ENCODE measurements at regions not wholly inside any gene's neighbourhood (a gene's known extent, or its start where the extent isn't known, plus 50 kb on each side); places are given as distances from the start of the nearest gene placed in this dataset.
"Not testable (repeated sequence)": the region's sequence is repeated elsewhere in the genome, so short reads cannot be mapped to it uniquely, and the experiment has no call there.

GRCh38 chr2:125642032-125642431 is 1013.9 kb upstream of the GYPC start:
- no peak for DNase-seq

DNA sequence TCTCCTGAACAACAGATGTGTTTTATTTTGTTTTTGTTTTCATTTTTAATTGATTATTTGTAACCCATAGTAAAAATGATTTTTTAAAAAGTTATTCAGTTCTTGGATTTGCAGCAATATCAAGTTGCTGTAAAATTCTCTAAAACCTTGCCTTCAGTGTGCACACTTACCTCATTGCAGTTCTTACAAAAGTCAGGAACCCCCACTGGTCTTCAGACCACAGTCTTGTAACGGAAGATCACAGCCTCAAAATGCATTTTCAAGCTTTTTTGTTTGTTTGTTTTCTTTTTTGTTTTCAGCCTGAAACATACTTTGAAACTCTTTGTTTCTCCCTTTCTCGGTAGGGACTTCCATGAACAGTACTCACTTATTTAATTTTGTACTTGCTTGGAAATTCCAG is 1012.8 kb upstream of the GYPC start:
- no peak for DNase-seq

DNA sequence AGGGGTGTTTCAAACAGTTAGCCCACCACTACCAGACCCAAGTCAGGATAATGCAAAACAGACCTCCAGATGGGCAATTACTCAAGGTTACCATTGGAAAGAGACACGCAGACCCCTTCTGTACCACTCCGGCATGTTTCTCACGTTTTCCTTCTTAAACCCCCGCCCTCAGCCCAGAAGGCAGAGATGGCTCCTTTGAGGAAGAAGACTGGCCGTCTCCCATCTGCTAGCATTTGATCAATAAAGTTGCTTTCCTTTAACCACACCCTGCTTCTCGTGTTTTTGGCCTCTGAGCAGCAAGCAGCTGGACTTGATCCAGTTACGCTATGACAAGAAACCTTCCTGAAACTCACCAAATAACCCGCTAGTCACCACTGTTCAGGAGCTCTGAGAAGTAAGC is 1012.4 kb upstream of the GYPC start:
- no peak for DNase-seq

- no peak for DNase-seq
These were observed 1011.7 kb upstream of the GYPC start for GRCh38 chr2:125644257-125644656.

- no peak for DNase-seq
These were observed 1003.7 kb upstream of the GYPC start for GRCh38 chr2:125652280-125652679.

DNA sequence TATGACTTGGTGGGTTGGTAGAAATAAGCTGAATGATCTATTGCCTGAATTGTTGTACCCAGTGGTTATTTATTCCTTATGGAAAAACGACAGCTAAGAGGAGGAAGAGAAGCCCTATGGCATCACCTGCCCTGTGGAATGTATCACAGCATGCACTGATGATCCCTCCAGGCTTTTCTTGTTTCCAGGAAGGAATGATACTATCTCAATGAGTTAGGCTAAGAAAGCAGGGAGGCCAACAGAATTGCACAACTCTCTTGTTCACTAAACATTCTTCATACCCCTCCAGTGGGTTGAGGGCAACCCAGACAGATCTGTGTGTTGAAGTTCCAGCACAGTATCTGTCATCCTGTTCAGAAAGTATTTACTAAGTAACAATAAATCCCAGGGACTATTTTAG is 1001.7 kb upstream of the GYPC start:
- no peak for DNase-seq

GRCh38 chr2:125656190-125656589 is 999.8 kb upstream of the GYPC start:
- no peak for DNase-seq

GRCh38 chr2:125658583-125658982 is 997.4 kb upstream of the GYPC start:
- no peak for DNase-seq

GRCh38 chr2:125660369-125660768 is 995.6 kb upstream of the GYPC start:
- DNase-seq: not testable (repeated sequence)

DNA sequence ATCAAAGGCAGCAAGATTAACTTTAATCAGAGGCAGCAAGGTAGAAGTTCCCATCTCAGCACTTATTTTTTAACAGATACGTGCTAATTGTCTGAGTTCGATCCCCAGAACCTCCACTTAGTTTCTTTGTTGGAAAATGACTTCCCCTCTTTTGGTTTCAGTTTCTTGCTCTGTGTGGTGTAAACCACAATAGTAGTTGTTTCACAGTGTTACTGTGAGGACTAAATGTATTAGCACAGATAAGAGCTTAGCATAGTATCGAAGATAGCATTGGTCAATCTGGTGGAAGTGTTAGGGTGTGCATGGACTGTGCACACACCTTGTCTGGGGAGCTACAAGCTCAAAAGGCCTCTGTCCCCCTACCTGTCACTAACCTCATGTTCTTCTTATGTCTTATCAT is 988.3 kb upstream of the GYPC start:
- DNase-seq: no peak

DNA sequence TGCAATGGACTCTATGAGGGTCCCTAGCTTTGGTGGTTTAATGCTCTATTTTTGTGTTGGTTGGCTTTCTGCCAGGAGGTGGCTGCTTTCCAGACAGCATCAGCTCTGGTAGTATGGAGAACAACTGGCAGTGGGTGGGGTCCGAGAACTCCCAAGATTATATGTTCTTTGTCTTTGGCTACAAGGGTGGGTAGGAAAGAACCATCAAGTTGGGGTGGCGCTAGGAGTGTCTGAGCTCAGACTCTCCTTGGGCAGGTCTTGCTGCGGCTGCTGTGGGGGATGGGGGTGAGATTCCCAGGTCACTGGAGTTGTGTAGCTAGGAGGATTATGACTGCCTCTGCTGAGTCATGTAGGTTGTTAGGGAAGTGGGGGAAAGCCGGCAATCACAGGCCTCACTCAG is 976.1 kb upstream of the GYPC start:
- DNase-seq: no peak

- DNase-seq: no peak
These were observed 975.1 kb upstream of the GYPC start for GRCh38 chr2:125680809-125681208.

DNA sequence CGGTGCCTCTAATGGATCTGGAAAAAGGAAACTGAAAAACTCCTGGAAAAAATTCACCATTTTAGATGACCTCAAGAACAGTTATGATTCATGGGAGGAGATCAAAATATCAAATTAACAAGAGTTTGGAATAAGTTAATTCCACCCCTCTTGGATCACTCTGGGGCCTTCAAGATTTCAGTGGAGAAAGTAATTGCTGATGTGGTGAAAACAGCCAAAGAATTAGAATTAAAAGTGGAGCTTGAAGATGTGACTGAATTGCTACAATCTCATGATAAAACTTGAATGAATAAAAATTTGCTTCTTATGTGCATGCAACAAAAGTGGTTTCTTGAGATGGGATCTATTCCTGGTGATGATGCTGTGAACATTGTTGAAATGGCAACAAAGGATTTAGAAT is 974.4 kb upstream of the GYPC start:
- DNase-seq: no peak

DNA sequence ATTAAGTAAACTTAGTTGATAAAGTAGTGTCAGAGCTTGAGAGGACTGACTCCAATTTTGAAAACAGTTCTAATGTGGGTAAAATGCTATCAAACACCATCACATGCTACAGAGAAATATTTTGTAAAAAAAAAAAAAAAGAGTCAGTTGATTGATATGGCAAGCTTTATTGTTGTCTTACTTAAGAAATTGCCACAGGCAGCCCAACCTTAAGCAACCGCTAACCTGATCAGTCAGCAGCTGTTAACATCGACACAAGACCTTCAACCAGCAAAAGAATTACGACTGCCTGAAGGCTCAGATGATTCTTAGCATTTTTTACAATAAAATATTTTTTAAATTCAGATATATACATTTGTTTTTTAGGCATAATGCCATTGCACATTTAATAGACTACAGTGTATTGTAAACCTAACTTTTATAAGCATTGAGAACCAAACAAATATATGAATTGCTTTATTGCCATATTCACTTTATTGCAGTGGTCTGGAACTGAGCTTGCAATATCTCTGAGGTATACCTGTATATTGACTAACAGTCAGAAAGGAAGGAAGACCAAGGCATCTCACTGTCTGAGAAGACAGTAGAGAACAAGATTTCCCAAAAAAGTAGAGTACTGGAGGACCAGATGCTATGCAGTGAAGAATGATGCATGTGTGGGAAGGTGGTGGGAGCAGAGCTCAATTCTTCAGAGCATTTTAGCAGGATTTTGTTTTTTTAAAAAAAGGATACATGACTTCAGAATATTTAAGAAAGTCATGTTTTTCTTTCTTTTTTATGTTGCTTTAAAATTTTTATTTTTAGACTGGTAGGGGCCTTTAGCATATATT is 973.8 kb upstream of the GYPC start:
- no peak for DNase-seq

DNA sequence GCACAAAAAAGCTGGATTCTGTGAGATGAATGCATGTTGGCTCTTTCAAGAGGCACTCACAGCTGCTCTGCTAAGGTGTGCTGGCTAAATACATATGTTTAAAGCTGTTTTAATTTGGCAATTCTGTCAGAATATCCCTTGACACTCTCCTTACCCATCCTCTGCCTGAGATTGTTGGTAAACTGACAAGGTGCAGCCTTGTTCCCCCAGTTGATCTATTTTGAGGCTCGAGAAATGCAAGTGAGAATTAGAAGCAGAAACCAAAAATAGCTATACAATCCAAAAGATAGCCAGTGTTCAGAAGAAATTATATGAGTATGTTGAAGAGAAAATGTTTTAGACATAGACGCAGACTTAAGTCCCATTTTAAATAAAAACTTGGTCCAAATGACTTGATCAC is 971.7 kb upstream of the GYPC start:
- no peak for DNase-seq

GRCh38 chr2:125684932-125685331 is 971.0 kb upstream of the GYPC start:
- DNase-seq: no peak

GRCh38 chr2:125696560-125696959 is 959.4 kb upstream of the GYPC start:
- no peak for DNase-seq

GRCh38 chr2:125698280-125698679 is 957.7 kb upstream of the GYPC start:
- DNase-seq: no peak

DNA sequence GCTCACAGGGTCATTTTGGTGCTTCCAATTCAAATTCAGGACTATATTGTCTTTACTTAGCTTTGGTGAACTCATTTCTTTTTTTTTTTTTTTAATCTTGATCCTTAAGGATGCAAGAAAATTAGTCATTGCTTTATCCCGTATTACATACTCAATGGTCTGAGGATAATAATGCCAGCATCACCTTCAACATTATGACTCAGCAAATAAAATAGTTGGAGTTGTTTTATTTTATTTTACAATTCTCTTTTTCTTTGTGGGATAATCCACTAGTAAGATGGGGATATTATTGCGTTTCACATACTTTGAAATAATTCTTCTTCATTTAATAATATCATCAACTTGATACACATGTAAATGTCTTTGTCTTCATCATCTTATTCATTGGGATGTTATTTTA is 954.9 kb upstream of the GYPC start:
- DNase-seq: no peak

DNA sequence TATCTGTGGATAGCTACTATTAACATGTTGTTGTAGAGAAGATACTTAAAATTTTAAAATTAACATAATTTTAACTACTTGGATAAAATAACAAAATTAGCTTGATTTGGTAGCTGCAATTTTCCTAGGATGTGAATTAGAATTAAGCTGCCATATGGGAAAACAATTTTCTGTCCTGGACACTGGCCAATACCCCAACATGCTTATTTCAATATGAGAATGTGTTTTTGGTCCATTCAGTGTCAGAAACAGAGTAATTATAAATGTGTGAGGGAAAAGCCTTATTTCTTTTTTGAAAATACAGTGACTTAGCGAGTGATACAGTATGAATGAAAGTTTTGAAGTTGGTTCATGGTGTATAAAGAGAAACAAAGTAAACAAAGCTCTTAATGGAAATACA is 948.3 kb upstream of the GYPC start:
- DNase-seq: no peak

DNA sequence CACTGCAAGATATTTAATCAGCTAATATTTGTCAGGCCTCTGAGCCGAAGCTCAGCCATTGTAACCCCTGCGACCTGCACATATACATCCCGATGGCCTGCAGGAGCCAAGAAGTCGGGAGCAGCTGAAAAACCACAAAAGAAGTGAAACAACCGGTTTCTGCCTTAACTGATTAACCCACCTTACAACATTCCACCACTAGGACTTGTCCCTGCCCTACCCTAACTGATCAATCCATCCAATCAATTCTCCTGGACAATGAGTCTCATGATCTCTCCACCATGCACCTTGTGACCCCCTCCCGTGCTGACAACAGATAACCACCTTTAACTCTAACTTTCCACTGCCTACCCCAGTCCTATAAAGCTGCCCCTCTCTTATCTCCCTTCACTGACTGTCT is 945.4 kb upstream of the GYPC start:
- no peak for DNase-seq

DNA sequence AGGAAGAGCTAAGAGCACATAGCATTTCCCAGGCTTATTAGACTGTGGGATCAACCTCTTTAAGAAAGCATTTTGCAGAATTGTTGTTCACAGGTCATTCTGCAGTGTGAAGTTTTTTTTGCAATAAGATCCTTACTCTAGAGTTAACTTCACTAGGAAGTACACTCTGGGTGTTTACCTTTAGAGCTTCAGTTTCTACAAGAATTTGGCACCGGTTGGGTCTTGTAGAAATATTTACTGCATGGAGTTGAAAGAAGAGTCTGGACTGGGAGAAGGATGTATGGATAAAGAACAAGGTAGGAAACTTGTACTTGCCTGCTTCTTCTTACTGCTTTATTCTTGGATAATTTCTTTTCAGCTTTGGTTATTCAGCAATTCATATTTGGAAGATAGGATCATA is 944.9 kb upstream of the GYPC start:
- DNase-seq: no peak

GRCh38 chr2:125713533-125713932 is 942.4 kb upstream of the GYPC start:
- no peak for DNase-seq

DNA sequence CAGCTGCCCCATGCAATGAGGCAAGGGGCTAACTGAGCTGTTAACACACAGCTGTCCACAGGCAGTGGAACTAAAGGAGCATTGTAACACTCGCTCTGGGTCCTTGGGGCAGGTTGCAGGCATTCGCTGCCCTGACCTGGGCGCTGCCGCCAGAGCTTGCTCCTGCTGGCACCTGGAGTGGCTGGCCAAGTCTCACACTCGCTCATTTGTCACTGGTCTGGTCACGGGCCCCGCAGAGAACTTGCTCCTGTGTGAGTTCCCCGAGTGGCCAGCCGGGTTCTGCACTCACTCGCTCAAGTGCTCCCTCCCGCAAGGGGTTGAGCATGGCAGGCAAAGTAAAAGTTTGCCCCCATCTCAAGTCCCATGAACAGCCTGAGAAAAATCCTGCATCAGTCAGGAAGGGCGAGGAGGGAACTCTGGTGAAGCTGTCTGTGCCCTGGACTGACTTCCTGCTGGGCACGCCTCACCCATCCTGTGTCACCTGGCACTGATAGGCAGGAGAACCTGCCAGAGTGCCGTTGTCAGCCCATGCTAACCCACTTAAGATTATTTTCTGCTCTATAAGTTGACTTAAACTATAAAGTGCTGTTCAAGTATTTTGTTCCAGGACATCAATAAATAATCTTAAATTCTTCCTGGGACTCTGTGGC is 934.8 kb upstream of the GYPC start:
- DNase-seq: no peak

GRCh38 chr2:125730921-125731320 is 925.0 kb upstream of the GYPC start:
- DNase-seq: no peak
